ENCODE measurements at regions not wholly inside any gene's neighbourhood (a gene's known extent, or its start where the extent isn't known, plus 50 kb on each side); places are given as distances from the start of the nearest gene placed in this dataset.

DNA sequence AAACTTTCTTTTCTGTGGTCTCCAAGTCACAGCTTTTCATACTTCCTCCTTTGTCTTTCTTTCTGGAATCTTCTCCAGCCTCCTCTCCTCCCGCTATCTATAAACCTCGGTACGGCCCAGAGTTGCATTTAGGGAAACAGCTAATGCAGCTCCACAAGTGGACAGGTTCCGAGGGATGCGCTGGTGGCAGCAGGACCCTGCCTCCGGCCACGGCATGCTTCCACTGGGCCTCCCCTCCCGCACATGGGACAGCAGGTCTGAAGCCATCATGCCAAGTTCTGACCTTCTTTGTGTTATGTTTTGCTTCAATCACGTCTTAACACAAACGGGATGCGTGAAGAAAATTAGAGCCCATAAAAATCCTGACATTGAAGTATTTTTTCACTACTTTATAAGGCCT lies 136.9 kb downstream of the IRX2 start:
- no peak for DNase-seq (ENCODE audit: low read depth)
- TF ChIP-seq, protein P1, sequence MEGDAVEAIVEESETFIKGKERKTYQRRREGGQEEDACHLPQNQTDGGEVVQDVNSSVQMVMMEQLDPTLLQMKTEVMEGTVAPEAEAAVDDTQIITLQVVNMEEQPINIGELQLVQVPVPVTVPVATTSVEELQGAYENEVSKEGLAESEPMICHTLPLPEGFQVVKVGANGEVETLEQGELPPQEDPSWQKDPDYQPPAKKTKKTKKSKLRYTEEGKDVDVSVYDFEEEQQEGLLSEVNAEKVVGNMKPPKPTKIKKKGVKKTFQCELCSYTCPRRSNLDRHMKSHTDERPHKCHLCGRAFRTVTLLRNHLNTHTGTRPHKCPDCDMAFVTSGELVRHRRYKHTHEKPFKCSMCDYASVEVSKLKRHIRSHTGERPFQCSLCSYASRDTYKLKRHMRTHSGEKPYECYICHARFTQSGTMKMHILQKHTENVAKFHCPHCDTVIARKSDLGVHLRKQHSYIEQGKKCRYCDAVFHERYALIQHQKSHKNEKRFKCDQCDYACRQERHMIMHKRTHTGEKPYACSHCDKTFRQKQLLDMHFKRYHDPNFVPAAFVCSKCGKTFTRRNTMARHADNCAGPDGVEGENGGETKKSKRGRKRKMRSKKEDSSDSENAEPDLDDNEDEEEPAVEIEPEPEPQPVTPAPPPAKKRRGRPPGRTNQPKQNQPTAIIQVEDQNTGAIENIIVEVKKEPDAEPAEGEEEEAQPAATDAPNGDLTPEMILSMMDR (conservative IDR thresholded peaks at IDR 0.05; ENCODE audit: low read length) = no peak
- H3K4me3 ChIP-seq (ENCODE audit: low read length) = no peak overlapping the region

DNA sequence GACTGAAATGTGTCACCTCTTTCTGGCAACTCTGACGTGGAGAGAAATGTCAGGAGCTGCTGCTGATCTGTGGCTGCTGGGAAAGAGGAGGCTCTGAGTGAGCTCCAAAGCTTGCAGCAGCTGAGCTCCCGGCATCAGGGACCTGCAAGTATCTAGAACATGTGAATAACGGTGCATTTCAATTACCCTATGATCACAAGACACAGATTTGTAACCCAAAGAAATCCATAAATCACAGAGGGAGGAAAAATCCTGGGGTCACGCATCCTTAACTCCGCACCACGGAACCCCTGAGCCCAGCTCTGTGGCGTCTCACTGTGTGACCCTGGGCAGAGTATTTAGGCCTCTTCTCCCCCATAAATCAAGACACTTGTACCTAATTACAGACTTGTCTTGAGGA lies 139.8 kb downstream of the IRX2 start:
- H3K4me3 ChIP-seq (ENCODE audit: low read length) = no peak overlapping the region
- DNase-seq (ENCODE audit: low read depth) = no peak
- TF ChIP-seq, protein P1 (conservative IDR thresholded peaks at IDR 0.05; ENCODE audit: low read length) = no peak

DNA sequence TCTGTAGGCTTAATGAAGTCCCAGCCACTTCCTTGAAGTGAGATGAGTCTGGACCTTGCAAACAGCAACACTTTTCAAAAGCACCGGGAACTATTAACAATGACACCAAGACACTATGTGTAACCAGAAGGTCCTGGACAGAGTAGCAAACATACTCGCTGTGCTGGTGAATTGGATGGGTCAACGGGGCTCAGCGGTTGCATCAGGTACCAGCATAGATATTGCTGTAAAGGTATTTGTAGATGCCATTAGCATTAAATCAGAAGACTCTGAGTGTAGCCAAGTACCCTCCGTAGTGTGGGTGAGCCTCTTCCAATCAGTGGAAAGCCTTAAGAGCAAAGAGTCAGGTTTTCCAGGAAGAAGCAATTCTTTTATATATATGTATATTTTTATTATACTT lies 140.5 kb downstream of the IRX2 start:
- DNase-seq (ENCODE audit: low read depth) = no peak
- H3K4me3 ChIP-seq (ENCODE audit: low read length) = no peak overlapping the region
- TF ChIP-seq, protein P1 (conservative IDR thresholded peaks at IDR 0.05; ENCODE audit: low read length) = no peak

DNA sequence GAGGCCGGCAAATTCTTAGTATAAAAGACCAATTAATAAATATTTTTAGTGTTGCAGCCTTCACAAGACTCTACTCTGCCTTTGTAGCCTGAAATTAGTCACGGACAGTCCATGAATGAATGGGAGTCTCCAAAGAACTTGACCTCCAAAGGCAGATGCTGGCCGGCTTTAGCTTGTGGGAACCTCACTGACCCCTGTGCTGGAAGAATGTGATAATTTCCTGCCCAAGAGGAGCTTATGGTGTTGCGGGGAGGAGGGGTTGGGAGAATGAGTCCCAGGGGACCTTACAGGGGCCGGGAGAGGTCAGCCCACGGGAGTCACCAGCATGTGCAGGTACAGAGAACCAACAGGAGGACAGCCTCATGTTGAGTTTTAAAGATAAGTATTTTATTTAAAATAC lies 143.1 kb downstream of the IRX2 start:
- H3K4me3 ChIP-seq (ENCODE audit: low read length) = no peak overlapping the region
- TF ChIP-seq, protein P1 (conservative IDR thresholded peaks at IDR 0.05; ENCODE audit: low read length) = no peak
- no peak for DNase-seq (ENCODE audit: low read depth)

DNA sequence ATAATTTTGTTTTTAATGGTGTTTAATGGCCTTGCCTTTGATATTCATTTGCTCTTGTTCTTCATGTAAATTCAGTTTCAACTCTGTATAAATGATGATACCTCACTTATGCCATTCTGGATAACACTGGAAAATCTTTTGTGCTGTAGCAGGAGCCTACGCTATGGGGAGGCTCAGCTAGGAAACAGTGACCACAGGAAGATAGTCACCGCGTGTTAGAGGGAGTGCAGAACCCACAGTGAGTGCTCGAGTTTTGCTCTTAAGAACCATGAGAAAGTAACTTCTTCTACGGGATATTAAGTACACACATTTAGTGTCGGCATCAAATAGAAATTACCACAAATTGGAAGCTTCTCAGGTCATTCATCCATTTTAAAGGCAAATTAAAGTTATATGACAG lies 143.9 kb downstream of the IRX2 start:
- DNase-seq (ENCODE audit: low read depth) = no peak
- H3K4me3 ChIP-seq (ENCODE audit: low read length) = no peak overlapping the region
- TF ChIP-seq, protein P1 (conservative IDR thresholded peaks at IDR 0.05; ENCODE audit: low read length) = no peak

DNA sequence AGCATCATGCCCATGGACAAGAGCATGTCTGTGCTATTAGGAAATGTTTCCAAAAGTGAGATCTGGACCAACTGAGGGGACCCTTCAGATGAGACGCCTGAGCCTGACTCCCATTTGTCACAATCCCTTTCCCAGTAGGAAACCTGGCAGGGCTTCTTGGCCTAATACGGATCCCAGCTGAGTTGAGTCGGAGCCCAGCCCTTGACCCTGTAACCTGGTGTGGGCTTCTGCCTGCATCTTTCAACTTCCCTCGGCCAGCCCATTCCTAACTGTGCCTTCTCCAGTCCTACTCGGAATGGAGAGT lies 148.3 kb downstream of the IRX2 start:
- no peak overlapping the region for H3K4me3 ChIP-seq (ENCODE audit: low read length)
- TF ChIP-seq, protein P1 (conservative IDR thresholded peaks at IDR 0.05; ENCODE audit: low read length) = no peak
- no peak for DNase-seq (ENCODE audit: low read depth)

DNA sequence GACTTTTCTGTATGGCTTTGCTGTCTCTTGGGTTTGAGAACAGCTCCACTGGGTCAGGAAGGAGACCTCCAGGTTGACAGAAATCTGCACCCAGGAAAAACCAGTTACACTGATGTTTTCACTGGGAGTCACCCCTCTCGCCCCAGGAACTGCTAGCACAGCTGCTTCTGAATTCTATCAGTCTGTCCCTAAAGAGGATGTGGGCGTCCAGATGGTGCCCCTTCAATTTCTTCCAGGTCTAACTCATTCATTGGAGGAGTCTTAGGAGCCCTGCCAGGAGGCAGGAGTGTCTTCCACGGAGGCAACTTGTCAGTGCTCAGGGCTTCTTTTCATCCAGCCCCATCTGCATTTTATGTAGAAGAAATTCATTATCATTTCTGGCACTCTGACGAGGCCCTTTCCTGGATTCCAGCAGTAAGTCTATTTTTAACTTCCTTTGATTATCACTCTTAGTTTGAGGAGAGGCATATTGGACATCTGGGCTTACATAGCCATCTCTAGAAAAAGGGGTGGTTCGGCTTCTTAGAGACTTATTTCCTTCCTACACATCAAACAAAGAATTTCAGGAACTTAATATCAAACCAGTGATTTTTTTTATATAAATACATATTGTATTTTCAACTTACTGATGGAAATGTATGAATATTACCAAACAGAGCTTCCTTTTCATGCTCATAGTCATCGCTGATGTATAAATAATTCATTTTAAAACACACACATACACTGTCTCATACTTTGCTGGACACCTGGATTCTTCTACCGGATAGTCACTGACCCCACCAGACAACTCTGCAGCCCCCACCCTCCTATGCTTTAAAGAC lies 148.8 kb downstream of the IRX2 start:
- no peak for DNase-seq (ENCODE audit: low read depth)
- TF ChIP-seq, protein P1 (conservative IDR thresholded peaks at IDR 0.05; ENCODE audit: low read length) = no peak
- no peak overlapping the region for H3K4me3 ChIP-seq (ENCODE audit: low read length)

All from AG10803 (cell line).